H1 (cell line): ENCODE measurements at regions not wholly inside any gene's neighbourhood (a gene's known extent, or its start where the extent isn't known, plus 50 kb on each side); places are given as distances from the start of the nearest gene placed in this dataset.

ENCODE experiments used
- CTCF ChIA-PET: fragments of 300-600 bp; sonication (Branson Sonifier 250); formaldehyde crosslinking; loops from one replicate; lab custom pipeline; 2021; ENCODE audit not compliant: partially characterized antibody; lab: Charles Lee
- POLR2A ChIA-PET: fragments of 300-600 bp; sonication (Branson Sonifier 250); formaldehyde crosslinking; loops from one replicate; lab custom pipeline; 2021; ENCODE audit warnings: inconsistent platforms; ENCODE audit not compliant: partially characterized antibody; lab: Charles Lee
- DNase-seq, 2 experiments: peaks; one replicate each; pipeline versions ENCODE4 v3.0.0 to v3.0.0-alpha.2; 2010 to 2022; ENCODE audit warnings: low spot score in 2 of 2, low read depth in 1 of 2, mixed read lengths in 1 of 2
- FAIRE-seq: peaks from 2 replicates; lab custom pipeline; 2011; peaks lifted over from hg19 to GRCh38; lab: Jason Lieb, UNC
- H2AFZ ChIP-seq: 2 replicates; pipeline ENCODE4 v1.8.1; 2012; ENCODE audit warnings: low read length, inconsistent platforms
- H2AK5ac ChIP-seq: 2 replicates; pipeline ENCODE4 v1.6.1; 2013; ENCODE audit warnings: low read depth, low read length
- H2BK120ac ChIP-seq: replicated peaks from 2 replicates; pipeline ENCODE3; 2013; ENCODE audit warnings: low read depth, low read length, inconsistent platforms
- H2BK12ac ChIP-seq: 2 replicates; pipeline ENCODE4 v1.6.1; 2013; ENCODE audit warnings: low read depth, low read length
- H2BK15ac ChIP-seq: 2 replicates; pipeline ENCODE4 v1.6.1; 2013; ENCODE audit warnings: low read length
- H2BK20ac ChIP-seq: 2 replicates; pipeline ENCODE4 v1.6.1; 2013; ENCODE audit warnings: low read length
- H2BK5ac ChIP-seq: 2 replicates; pipeline ENCODE4 v1.6.1; 2013; ENCODE audit warnings: low read depth, low read length
- H3K14ac ChIP-seq: 2 replicates; pipeline ENCODE4 v1.6.1; 2013; ENCODE audit warnings: inconsistent platforms; ENCODE audit not compliant: insufficient read length
- H3K18ac ChIP-seq: 2 replicates; pipeline ENCODE4 v1.6.1; 2013; ENCODE audit warnings: low read length; ENCODE audit errors: extremely low read depth
- H3K23ac ChIP-seq: 2 replicates; pipeline ENCODE4 v1.6.1; 2013; ENCODE audit warnings: inconsistent platforms; ENCODE audit not compliant: insufficient read length
- H3K23me2 ChIP-seq: 2 replicates; pipeline ENCODE4 v1.6.1; 2013; ENCODE audit warnings: low read depth, low read length
- H3K27ac ChIP-seq: 2 replicates; pipeline ENCODE4 v1.6.1; 2011; ENCODE audit warnings: low read depth, low read length, inconsistent platforms
- H3K27me3 ChIP-seq, 4 experiments: replicated peaks in 1 of 4; 1 replicate in 1 of 4; 2 replicates in 3 of 4; pipeline versions ENCODE4 v1.6.1 to v1.8.1; 2011 to 2013; ENCODE audit warnings: low read length in 3 of 4, mild to moderate bottlenecking in 3 of 4, inconsistent platforms in 2 of 4, mixed read lengths in 2 of 4, moderate library complexity in 1 of 4; ENCODE audit not compliant: control insufficient read depth in 3 of 4, insufficient read depth in 3 of 4; ENCODE audit errors: extremely low read depth in 1 of 4
- H3K36me3 ChIP-seq, 4 experiments: 2 replicates each; pipeline versions ENCODE4 v1.6.1 to v1.8.1; 2011 to 2013; ENCODE audit warnings: mild to moderate bottlenecking in 4 of 4, low read length in 3 of 4, moderate library complexity in 2 of 4, control low read depth in 1 of 4, inconsistent platforms in 1 of 4; ENCODE audit not compliant: insufficient read depth in 4 of 4, control insufficient read depth in 2 of 4
- H3K4ac ChIP-seq: replicated peaks from 2 replicates; pipeline ENCODE3; 2013; ENCODE audit warnings: low read length, low read depth, mixed read lengths, inconsistent platforms; ENCODE audit not compliant: insufficient read length
- H3K4me1 ChIP-seq, 4 experiments: replicated peaks in 1 of 4; 1 replicate in 1 of 4; 2 replicates in 3 of 4; pipeline versions ENCODE4 v1.6.1 to v1.8.1; 2011 to 2013; ENCODE audit warnings: low read length in 3 of 4, inconsistent platforms in 2 of 4, mixed read lengths in 1 of 4; ENCODE audit not compliant: insufficient read depth in 4 of 4, control insufficient read depth in 3 of 4
- H3K4me2 ChIP-seq, 2 experiments: 2 replicates each; pipeline versions ENCODE4 v1.6.1 to v1.8.1; 2011 to 2013; ENCODE audit warnings: low read depth in 2 of 2, low read length in 2 of 2, control low read depth in 1 of 2, inconsistent platforms in 1 of 2, mild to moderate bottlenecking in 1 of 2; ENCODE audit not compliant: insufficient read depth in 1 of 2
- H3K4me3 ChIP-seq, 4 experiments: fragments of 200-600, 300-600 bp in 1 of 4; sonication (generic), shearing (Covaris generic), sonication (Bioruptor Twin) in 1 of 4; 2 replicates each; pipeline versions ENCODE4 v1.5.1 to v1.8.1; 2011 to 2016; ENCODE audit warnings: low read length in 4 of 4, low read depth in 3 of 4, control low read depth in 2 of 4, inconsistent platforms in 2 of 4, mild to moderate bottlenecking in 2 of 4, mixed read lengths in 1 of 4, moderate library complexity in 1 of 4; ENCODE audit not compliant: insufficient read depth in 2 of 4; ENCODE audit errors: extremely low read depth in 1 of 4
- H3K56ac ChIP-seq: replicated peaks from 2 replicates; pipeline ENCODE3; 2013; ENCODE audit warnings: low read depth, mild to moderate bottlenecking, mixed read lengths, low read length, inconsistent platforms; ENCODE audit not compliant: insufficient read length
- H3K79me1 ChIP-seq: 2 replicates; pipeline ENCODE4 v1.6.1; 2013; ENCODE audit warnings: low read depth, low read length, control low read depth
- H3K79me2 ChIP-seq, 2 experiments: 2 replicates each; pipeline versions ENCODE4 v1.6.1 to v1.8.1; 2012 to 2013; ENCODE audit warnings: low read length in 2 of 2, mild to moderate bottlenecking in 2 of 2, inconsistent platforms in 1 of 2; ENCODE audit not compliant: insufficient read depth in 2 of 2, control insufficient read depth in 1 of 2
- H3K9ac ChIP-seq, 4 experiments: replicated peaks in 1 of 4; 1 replicate in 1 of 4; 2 replicates in 3 of 4; pipeline versions ENCODE4 v1.6.1 to v1.8.1; 2011 to 2013; ENCODE audit warnings: low read depth in 3 of 4, low read length in 3 of 4, control low read depth in 2 of 4, mild to moderate bottlenecking in 2 of 4, moderate library complexity in 2 of 4, inconsistent platforms in 1 of 4; ENCODE audit errors: extremely low read depth in 1 of 4
- H3K9me3 ChIP-seq, 2 experiments: 2 replicates each; pipeline versions ENCODE4 v1.6.1 to v1.8.1; 2012 to 2013; ENCODE audit warnings: mild to moderate bottlenecking in 2 of 2, moderate library complexity in 2 of 2, control low read depth in 1 of 2, inconsistent platforms in 1 of 2, low read depth in 1 of 2, low read length in 1 of 2, mixed read lengths in 1 of 2; ENCODE audit not compliant: insufficient read depth in 2 of 2
- H4K20me1 ChIP-seq, 2 experiments: replicated peaks in 1 of 2; 2 replicates each; pipeline versions ENCODE3 to v1.8.1; 2011 to 2013; ENCODE audit warnings: inconsistent platforms in 2 of 2, low read length in 2 of 2, mild to moderate bottlenecking in 1 of 2; ENCODE audit not compliant: insufficient read depth in 2 of 2, control insufficient read depth in 1 of 2
- H4K5ac ChIP-seq: 2 replicates; pipeline ENCODE4 v1.6.1; 2013; ENCODE audit warnings: low read length, low read depth, mixed read lengths, inconsistent platforms; ENCODE audit not compliant: insufficient read length
- H4K8ac ChIP-seq: 2 replicates; pipeline ENCODE4 v1.8.0; 2013; ENCODE audit warnings: mild to moderate bottlenecking, moderate library complexity, low read length, inconsistent platforms; ENCODE audit not compliant: insufficient read depth; ENCODE audit errors: extremely low read depth
- H4K91ac ChIP-seq: replicated peaks from 2 replicates; pipeline ENCODE3; 2013; ENCODE audit warnings: low read length, mixed read lengths, inconsistent platforms; ENCODE audit not compliant: insufficient read length
- ASH2L ChIP-seq: fragments of 200-600, 300-600 bp; sonication (generic); IDR thresholded peaks from one replicate; pipeline ENCODE4 v1.7.1; 2017; ENCODE audit warnings: low read length
- TEAD4 ChIP-seq: IDR thresholded peaks from 2 replicates; pipeline ENCODE4 v1.6.1; 2012; ENCODE audit warnings: low read depth, low read length, inconsistent platforms, mixed read lengths
- WGBS, 2 experiments: shearing (Covaris generic) in 1 of 2; methylation state at CpG; one replicate each; pipeline versions ENCODE4 v1.1.6 to v1.1.7; 2013 to 2015; ENCODE audit warnings: low lambda C conversion rate in 2 of 2, mixed read lengths in 2 of 2, inconsistent platforms in 1 of 2, low coverage in 1 of 2, missing lambda C conversion rate in 1 of 2; ENCODE audit not compliant: insufficient replicate concordance in 2 of 2, insufficient coverage in 1 of 2, insufficient read length in 1 of 2; ENCODE audit errors: extremely low coverage in 1 of 2, missing lambda C conversion rate in 1 of 2; 5-methylcytosine and 5-hydroxymethylcytosine counted together
- TF ChIP-seq, protein P1 (sequence below): IDR thresholded peaks from 2 replicates; pipeline ENCODE4 v1.6.1; 2011; ENCODE audit warnings: low read length, improper control_type of control experiment
- TF ChIP-seq, protein P2 (sequence below): IDR thresholded peaks from 2 replicates; pipeline ENCODE4 v1.6.1; 2012; ENCODE audit warnings: inconsistent platforms

- no peaks in the 10 kb centered on the region for H3K23me2 ChIP-seq
- no peak for DNase-seq
- H3K4me1 ChIP-seq: no peaks in the 10 kb centered on the region
- H2BK20ac ChIP-seq: no peak overlapping the region
- no peak overlapping the region for H4K8ac ChIP-seq
- WGBS, 2 experiments: 84% methylated on average over 1 of the region's 1 CpG; no CpG with 5 or more reads in 1 of the 2 experiments
- no peak overlapping the region for H4K5ac ChIP-seq
- no peak overlapping the region for H3K4ac ChIP-seq
- H2BK15ac ChIP-seq: no peak overlapping the region
- H3K9me3 ChIP-seq: no peaks in the 10 kb centered on the region
- H3K27ac ChIP-seq: no peak overlapping the region
- TF ChIP-seq, protein P1, sequence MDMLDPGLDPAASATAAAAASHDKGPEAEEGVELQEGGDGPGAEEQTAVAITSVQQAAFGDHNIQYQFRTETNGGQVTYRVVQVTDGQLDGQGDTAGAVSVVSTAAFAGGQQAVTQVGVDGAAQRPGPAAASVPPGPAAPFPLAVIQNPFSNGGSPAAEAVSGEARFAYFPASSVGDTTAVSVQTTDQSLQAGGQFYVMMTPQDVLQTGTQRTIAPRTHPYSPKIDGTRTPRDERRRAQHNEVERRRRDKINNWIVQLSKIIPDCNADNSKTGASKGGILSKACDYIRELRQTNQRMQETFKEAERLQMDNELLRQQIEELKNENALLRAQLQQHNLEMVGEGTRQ: no peak
- TF ChIP-seq TEAD4 (no peak), ASH2L (no peak)
- TF ChIP-seq, protein P2, sequence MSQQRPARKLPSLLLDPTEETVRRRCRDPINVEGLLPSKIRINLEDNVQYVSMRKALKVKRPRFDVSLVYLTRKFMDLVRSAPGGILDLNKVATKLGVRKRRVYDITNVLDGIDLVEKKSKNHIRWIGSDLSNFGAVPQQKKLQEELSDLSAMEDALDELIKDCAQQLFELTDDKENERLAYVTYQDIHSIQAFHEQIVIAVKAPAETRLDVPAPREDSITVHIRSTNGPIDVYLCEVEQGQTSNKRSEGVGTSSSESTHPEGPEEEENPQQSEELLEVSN: no peak
- H2AK5ac ChIP-seq: no peak overlapping the region
- no peaks in the 10 kb centered on the region for H3K79me2 ChIP-seq
- no peak for FAIRE-seq
- H3K36me3 ChIP-seq: no peaks in the 10 kb centered on the region
- H3K4me3 ChIP-seq: no peak overlapping the region
- POLR2A ChIA-PET: no interaction called here
- H4K20me1 ChIP-seq: no peaks in the 10 kb centered on the region
- no peak overlapping the region for H4K91ac ChIP-seq
- CTCF ChIA-PET: no interaction called here
- no peak overlapping the region for H2BK12ac ChIP-seq
- H3K79me1 ChIP-seq: no peaks in the 10 kb centered on the region
- H3K23ac ChIP-seq: no peak overlapping the region
- H3K56ac ChIP-seq: no peak overlapping the region
- no peak overlapping the region for H2AFZ ChIP-seq
- H2BK120ac ChIP-seq: no peak overlapping the region
- H2BK5ac ChIP-seq: no peak overlapping the region
- no peak overlapping the region for H3K14ac ChIP-seq
- H3K4me2 ChIP-seq: no peak overlapping the region
- H3K27me3 ChIP-seq: no peaks in the 10 kb centered on the region
- H3K9ac ChIP-seq: no peak overlapping the region
- H3K18ac ChIP-seq: no peak overlapping the region
Measured at GRCh38 chr1:188170935-188171334, 1342.2 kb downstream of the PLA2G4A start.
